ENCODE measurements at regions not wholly inside any gene's neighbourhood (a gene's known extent, or its start where the extent isn't known, plus 50 kb on each side); places are given as distances from the start of the nearest gene placed in this dataset.
"Not testable (repeated sequence)": the region's sequence is repeated elsewhere in the genome, so short reads cannot be mapped to it uniquely, and the experiment has no call there.

GRCh38 chr17:53466733-53467132 lies 356.0 kb upstream of the KIF2B start:
- ATAC-seq: no peak
- TF ChIP-seq SNAI2 (CRISPR knock-in tag; IDR thresholded peaks at IDR 0.05) (no peak), ISL1 (CRISPR knock-in tag; IDR thresholded peaks at IDR 0.05) (peak; percentile 33; the same call in 1 of the 2 replicates)

GRCh38 chr17:53464396-53464795 lies 358.3 kb upstream of the KIF2B start:
- not testable (repeated sequence) for ATAC-seq

DNA sequence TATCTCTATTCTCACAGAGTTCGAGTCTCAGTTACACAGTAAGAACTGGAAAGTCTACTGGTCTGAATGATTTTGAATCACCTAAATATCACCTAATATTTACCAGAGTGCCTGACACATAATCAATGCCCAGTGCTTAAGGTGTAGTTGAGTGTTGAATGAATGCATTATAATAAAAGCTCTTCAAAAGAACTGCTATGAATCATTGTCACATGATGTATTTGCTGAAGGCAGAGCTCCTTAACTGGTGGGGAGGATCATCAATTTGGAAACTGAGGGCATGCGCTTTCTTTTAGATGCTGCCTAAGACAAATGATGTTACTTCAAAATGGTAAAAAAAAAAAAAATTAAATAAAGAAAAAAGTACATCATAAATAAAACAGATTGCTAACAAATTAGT lies 359.4 kb upstream of the KIF2B start:
- no peak for ATAC-seq
- TF ChIP-seq, protein P1, sequence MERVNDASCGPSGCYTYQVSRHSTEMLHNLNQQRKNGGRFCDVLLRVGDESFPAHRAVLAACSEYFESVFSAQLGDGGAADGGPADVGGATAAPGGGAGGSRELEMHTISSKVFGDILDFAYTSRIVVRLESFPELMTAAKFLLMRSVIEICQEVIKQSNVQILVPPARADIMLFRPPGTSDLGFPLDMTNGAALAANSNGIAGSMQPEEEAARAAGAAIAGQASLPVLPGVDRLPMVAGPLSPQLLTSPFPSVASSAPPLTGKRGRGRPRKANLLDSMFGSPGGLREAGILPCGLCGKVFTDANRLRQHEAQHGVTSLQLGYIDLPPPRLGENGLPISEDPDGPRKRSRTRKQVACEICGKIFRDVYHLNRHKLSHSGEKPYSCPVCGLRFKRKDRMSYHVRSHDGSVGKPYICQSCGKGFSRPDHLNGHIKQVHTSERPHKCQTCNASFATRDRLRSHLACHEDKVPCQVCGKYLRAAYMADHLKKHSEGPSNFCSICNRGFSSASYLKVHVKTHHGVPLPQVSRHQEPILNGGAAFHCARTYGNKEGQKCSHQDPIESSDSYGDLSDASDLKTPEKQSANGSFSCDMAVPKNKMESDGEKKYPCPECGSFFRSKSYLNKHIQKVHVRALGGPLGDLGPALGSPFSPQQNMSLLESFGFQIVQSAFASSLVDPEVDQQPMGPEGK (CRISPR knock-in tag; IDR thresholded peaks at IDR 0.05; ENCODE audit: borderline replicate concordance): no peak
- 0 out of 2 replicates have a peak, but pooled peaks have one; percentile 6 for TF ChIP-seq ISL1 (CRISPR knock-in tag; IDR thresholded peaks at IDR 0.05)

- ATAC-seq: no peak
- peak; percentile 100 for TF ChIP-seq ISL1 (CRISPR knock-in tag; IDR thresholded peaks at IDR 0.05)
- no peak for TF ChIP-seq BACH2 (CRISPR knock-in tag; IDR thresholded peaks at IDR 0.05; ENCODE audit: borderline replicate concordance)
- TF ChIP-seq, protein P2, sequence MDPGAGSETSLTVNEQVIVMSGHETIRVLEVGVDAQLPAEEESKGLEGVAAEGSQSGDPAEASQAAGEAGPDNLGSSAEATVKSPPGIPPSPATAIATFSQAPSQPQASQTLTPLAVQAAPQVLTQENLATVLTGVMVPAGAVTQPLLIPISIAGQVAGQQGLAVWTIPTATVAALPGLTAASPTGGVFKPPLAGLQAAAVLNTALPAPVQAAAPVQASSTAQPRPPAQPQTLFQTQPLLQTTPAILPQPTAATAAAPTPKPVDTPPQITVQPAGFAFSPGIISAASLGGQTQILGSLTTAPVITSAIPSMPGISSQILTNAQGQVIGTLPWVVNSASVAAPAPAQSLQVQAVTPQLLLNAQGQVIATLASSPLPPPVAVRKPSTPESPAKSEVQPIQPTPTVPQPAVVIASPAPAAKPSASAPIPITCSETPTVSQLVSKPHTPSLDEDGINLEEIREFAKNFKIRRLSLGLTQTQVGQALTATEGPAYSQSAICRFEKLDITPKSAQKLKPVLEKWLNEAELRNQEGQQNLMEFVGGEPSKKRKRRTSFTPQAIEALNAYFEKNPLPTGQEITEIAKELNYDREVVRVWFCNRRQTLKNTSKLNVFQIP (CRISPR knock-in tag; IDR thresholded peaks at IDR 0.05; ENCODE audit: borderline replicate concordance, low read depth): peak; percentile 98; the same call in 1 of the 2 replicates
- peak; percentile 97 for TF ChIP-seq GLIS3 (CRISPR knock-in tag; IDR thresholded peaks at IDR 0.05)
- TF ChIP-seq ARNTL (CRISPR knock-in tag; IDR thresholded peaks at IDR 0.05; ENCODE audit: borderline replicate concordance, low read depth): no peak
- TF ChIP-seq TCF4 (CRISPR knock-in tag; IDR thresholded peaks at IDR 0.05; ENCODE audit: borderline replicate concordance): peak; percentile 75
- TF ChIP-seq RARB (CRISPR knock-in tag; IDR thresholded peaks at IDR 0.05): no peak
- peak; percentile 76; the same call in 1 of the 2 replicates for TF ChIP-seq ZNF8 (CRISPR knock-in tag; IDR thresholded peaks at IDR 0.05)
- TF ChIP-seq ZC3H10 (CRISPR knock-in tag; IDR thresholded peaks at IDR 0.05): peak; percentile 83
- TF ChIP-seq SNAI2 (CRISPR knock-in tag; IDR thresholded peaks at IDR 0.05): peak; percentile 99
- TF ChIP-seq ESRRG (CRISPR knock-in tag; IDR thresholded peaks at IDR 0.05): peak; percentile 95
- TF ChIP-seq CSDC2 (CRISPR knock-in tag; IDR thresholded peaks at IDR 0.05): peak; percentile 98
- TF ChIP-seq ZFP3 (CRISPR knock-in tag; IDR thresholded peaks at IDR 0.05): peak; percentile 91
- no peak for TF ChIP-seq TOX (CRISPR knock-in tag; IDR thresholded peaks at IDR 0.05; ENCODE audit: borderline replicate concordance)
- no peak for TF ChIP-seq OSR1 (CRISPR knock-in tag; IDR thresholded peaks at IDR 0.05)
- TF ChIP-seq, protein P1 (CRISPR knock-in tag; IDR thresholded peaks at IDR 0.05; ENCODE audit: borderline replicate concordance): peak; percentile 94
- TF ChIP-seq, protein P3, sequence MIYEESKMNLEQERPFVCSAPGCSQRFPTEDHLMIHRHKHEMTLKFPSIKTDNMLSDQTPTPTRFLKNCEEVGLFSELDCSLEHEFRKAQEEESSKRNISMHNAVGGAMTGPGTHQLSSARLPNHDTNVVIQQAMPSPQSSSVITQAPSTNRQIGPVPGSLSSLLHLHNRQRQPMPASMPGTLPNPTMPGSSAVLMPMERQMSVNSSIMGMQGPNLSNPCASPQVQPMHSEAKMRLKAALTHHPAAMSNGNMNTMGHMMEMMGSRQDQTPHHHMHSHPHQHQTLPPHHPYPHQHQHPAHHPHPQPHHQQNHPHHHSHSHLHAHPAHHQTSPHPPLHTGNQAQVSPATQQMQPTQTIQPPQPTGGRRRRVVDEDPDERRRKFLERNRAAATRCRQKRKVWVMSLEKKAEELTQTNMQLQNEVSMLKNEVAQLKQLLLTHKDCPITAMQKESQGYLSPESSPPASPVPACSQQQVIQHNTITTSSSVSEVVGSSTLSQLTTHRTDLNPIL (CRISPR knock-in tag; IDR thresholded peaks at IDR 0.05; ENCODE audit: low read depth): peak; percentile 99
- peak; percentile 80; the same call in 1 of the 2 replicates for TF ChIP-seq ZNF565 (CRISPR knock-in tag; conservative IDR thresholded peaks at IDR 0.05; ENCODE audit: low read depth)
- TF ChIP-seq ZFP30 (CRISPR knock-in tag; IDR thresholded peaks at IDR 0.05): no peak
- TF ChIP-seq ZNF70 (CRISPR knock-in tag; IDR thresholded peaks at IDR 0.05): no peak
- peak; percentile 97 for TF ChIP-seq TSHZ2 (CRISPR knock-in tag; IDR thresholded peaks at IDR 0.05)
- peak; percentile 95 for TF ChIP-seq CSRNP3 (CRISPR knock-in tag; IDR thresholded peaks at IDR 0.05)
- no peak for TF ChIP-seq PPARA (CRISPR knock-in tag; IDR thresholded peaks at IDR 0.05; ENCODE audit: borderline replicate concordance)
Observed at GRCh38 chr17:53462393-53462811, 360.3 kb upstream of the KIF2B start.

- not testable (repeated sequence) for ATAC-seq
Observed at GRCh38 chr17:53455943-53456342, 366.8 kb upstream of the KIF2B start.

All from SK-N-SH treated with all-trans-retinoic acid at 6 μM for 48 hours (cell line).